ENCODE measurements at regions not wholly inside any gene's neighbourhood (a gene's known extent, or its start where the extent isn't known, plus 50 kb on each side); places are given as distances from the start of the nearest gene placed in this dataset.

DNA sequence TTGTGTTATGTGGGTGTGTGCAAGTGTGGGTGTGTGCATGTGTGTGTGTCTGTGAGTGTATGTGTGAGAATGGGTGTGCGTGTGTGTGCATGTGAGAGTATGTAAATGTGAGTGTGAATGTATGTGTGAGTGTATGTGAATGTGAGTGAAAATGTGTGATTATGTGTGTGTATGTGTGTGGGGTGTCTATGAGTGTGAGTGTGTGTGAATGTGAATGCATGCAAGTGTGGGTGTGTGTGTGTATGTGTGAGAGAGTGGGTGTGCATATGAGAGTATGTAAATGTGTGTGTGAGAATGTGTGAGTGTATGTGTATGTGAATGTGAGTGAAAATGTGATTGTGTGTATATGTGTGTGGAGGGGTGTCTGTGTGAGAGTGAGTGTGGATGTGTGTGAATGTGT lies 1292.7 kb downstream of the TBC1D22A start:
- Histone ChIP-seq H3K27ac (no peak overlapping the region), H3K27me3 (ENCODE audit: insufficient read depth in 3 of 3, low read length in 2 of 3) (peaks cover 0 to 19% (median 0%) of the 10 kb centered on the region in 3 donors), H3K9me3 (no peaks in the 10 kb centered on the region), H3K4me3 (no peak overlapping the region), H3K4me1 (no peaks in the 10 kb centered on the region), H3K36me3 (ENCODE audit: insufficient read depth in 1 of 2, low read depth in 1 of 2) (no peaks in the 10 kb centered on the region)
- ATAC-seq, result no peak
- 87 to 96% (median 92%) methylated on average over 1 of the region's 1 CpG for WGBS, 3 donors
- DNase-seq, result no peak
- no peak for TF ChIP-seq CTCF (IDR thresholded peaks at IDR 0.05)
- intact Hi-C loops (cut with DNase I), result no loop called here

- ATAC-seq (no peak), DNase-seq (no peak)
- no peaks in the 10 kb centered on the region for H3K4me1 ChIP-seq
- H3K4me3 ChIP-seq, result no peak overlapping the region
- no peaks in the 10 kb centered on the region for H3K36me3 ChIP-seq (ENCODE audit: insufficient read depth in 1 of 2, low read depth in 1 of 2)
- no peak for TF ChIP-seq CTCF (IDR thresholded peaks at IDR 0.05)
- no peaks in the 10 kb centered on the region for H3K9me3 ChIP-seq
- H3K27ac ChIP-seq, result no peak overlapping the region
- peaks cover 0 to 19% (median 0%) of the 10 kb centered on the region in 3 donors for H3K27me3 ChIP-seq (ENCODE audit: insufficient read depth in 3 of 3, low read length in 2 of 3)
- 61 to 70% (median 63%) methylated on average over 14 of the region's 14 CpGs for WGBS, 3 donors
- intact Hi-C loops (cut with DNase I), result no loop called here
Measured at GRCh38 chr22:48054596-48054995, 1292.1 kb downstream of the TBC1D22A start.

- ATAC-seq (no peak), DNase-seq (no peak)
- TF ChIP-seq CTCF (IDR thresholded peaks at IDR 0.05), result no peak
- intact Hi-C loops (cut with DNase I), result no loop called here
- H3K4me1 ChIP-seq, result no peaks in the 10 kb centered on the region
- no peaks in the 10 kb centered on the region for H3K36me3 ChIP-seq (ENCODE audit: insufficient read depth in 1 of 2, low read depth in 1 of 2)
- H3K27me3 ChIP-seq (ENCODE audit: insufficient read depth in 3 of 3, low read length in 2 of 3), result peaks cover 0 to 19% (median 0%) of the 10 kb centered on the region in 3 donors
- WGBS, 3 donors, result 81 to 86% (median 82%) methylated on average over 8 of the region's 8 CpGs
- no peak overlapping the region for H3K4me3 ChIP-seq
- H3K9me3 ChIP-seq, result no peaks in the 10 kb centered on the region
- H3K27ac ChIP-seq, result no peak overlapping the region
Measured at GRCh38 chr22:48053973-48054372, 1291.5 kb downstream of the TBC1D22A start.

GRCh38 chr22:48053486-48053885 lies 1291.0 kb downstream of the TBC1D22A start:
- H3K27me3 ChIP-seq (ENCODE audit: insufficient read depth in 3 of 3, low read length in 2 of 3), result peaks cover 0 to 19% (median 0%) of the 10 kb centered on the region in 3 donors
- intact Hi-C loops (cut with DNase I), result no loop called here
- no peak for ATAC-seq

More at GRCh38 chr22:48053486-48053885, 1291.0 kb downstream of the TBC1D22A start:
- no peaks in the 10 kb centered on the region for H3K36me3 ChIP-seq (ENCODE audit: insufficient read depth in 1 of 2, low read depth in 1 of 2)
- H3K9me3 ChIP-seq, result no peaks in the 10 kb centered on the region
- no peak for TF ChIP-seq CTCF (IDR thresholded peaks at IDR 0.05)
- no peaks in the 10 kb centered on the region for H3K4me1 ChIP-seq
- WGBS, 3 donors, result 67 to 75% (median 69%) methylated on average over 7 of the region's 7 CpGs
- no peak overlapping the region for H3K27ac ChIP-seq
- no peak for DNase-seq
- no peak overlapping the region for H3K4me3 ChIP-seq

Measured in psoas muscle (tissue), 7 donors.